Stimulated activated CD4-positive, alpha-beta T cell treated with anti-CD3 and anti-CD28 coated beads, TNF-alpha, amount 100 ng/mL, for 4 hours (primary cell): ENCODE measurements at regions not wholly inside any gene's neighbourhood (a gene's known extent, or its start where the extent isn't known, plus 50 kb on each side); places are given as distances from the start of the nearest gene placed in this dataset.
"Not testable (repeated sequence)": the region's sequence is repeated elsewhere in the genome, so short reads cannot be mapped to it uniquely, and the experiment has no call there.

Experiments
- DNase-seq, 3 experiments: peaks; one replicate each; pipeline ENCODE4 v3.0.0-alpha.2; 2020; ENCODE audit warnings: low read depth in 3 of 3

- no peak for DNase-seq
Measured at GRCh38 chr4:111267786-111268185, 644.9 kb upstream of the PITX2 start.

GRCh38 chr4:111268769-111269414 is 646.0 kb upstream of the PITX2 start:
- no peak for DNase-seq

- no peak for DNase-seq
Measured at GRCh38 chr4:111269439-111269838, 646.6 kb upstream of the PITX2 start.

GRCh38 chr4:111274060-111274459 is 651.2 kb upstream of the PITX2 start:
- no peak for DNase-seq

GRCh38 chr4:111274486-111274885 is 651.6 kb upstream of the PITX2 start:
- no peak for DNase-seq

GRCh38 chr4:111281219-111281618 is 658.3 kb upstream of the PITX2 start:
- no peak for DNase-seq

- no peak for DNase-seq
Measured at GRCh38 chr4:111282035-111282434, 659.2 kb upstream of the PITX2 start.

- DNase-seq: peak in 1 of 3 experiments; percentile 5
Measured at GRCh38 chr4:111283066-111283677, 660.3 kb upstream of the PITX2 start.

- no peak for DNase-seq
Measured at GRCh38 chr4:111296466-111296865, 673.6 kb upstream of the PITX2 start.

- DNase-seq: no peak
Measured at GRCh38 chr4:111303806-111304205, 680.9 kb upstream of the PITX2 start.

GRCh38 chr4:111323496-111323895 is 700.6 kb upstream of the PITX2 start:
- DNase-seq: no peak

GRCh38 chr4:111323916-111324315 is 701.0 kb upstream of the PITX2 start:
- no peak for DNase-seq

- DNase-seq: no peak
Measured at GRCh38 chr4:111326450-111326849, 703.6 kb upstream of the PITX2 start.

GRCh38 chr4:111330786-111331185 is 707.9 kb upstream of the PITX2 start:
- DNase-seq: no peak

- no peak for DNase-seq
Measured at GRCh38 chr4:111334361-111334760, 711.5 kb upstream of the PITX2 start.

- DNase-seq: not testable (repeated sequence)
Measured at GRCh38 chr4:111337186-111337876, 714.5 kb upstream of the PITX2 start.

- no peak for DNase-seq
Measured at GRCh38 chr4:111359602-111360001, 736.7 kb upstream of the PITX2 start.

GRCh38 chr4:111360906-111361305 is 738.0 kb upstream of the PITX2 start:
- no peak for DNase-seq

GRCh38 chr4:111362941-111363361 is 740.1 kb upstream of the PITX2 start:
- DNase-seq: no peak

GRCh38 chr4:111377880-111378279 is 755.0 kb upstream of the PITX2 start:
- DNase-seq: not testable (repeated sequence)

GRCh38 chr4:111388561-111388960 is 756.7 kb upstream of the FAM241A start:
- no peak for DNase-seq

GRCh38 chr4:111391829-111392228 is 753.4 kb upstream of the FAM241A start:
- DNase-seq: no peak

- DNase-seq: no peak
Measured at GRCh38 chr4:111393781-111394180, 751.5 kb upstream of the FAM241A start.
